ENCODE measurements at regions not wholly inside any gene's neighbourhood (a gene's known extent, or its start where the extent isn't known, plus 50 kb on each side); places are given as distances from the start of the nearest gene placed in this dataset.

DNA sequence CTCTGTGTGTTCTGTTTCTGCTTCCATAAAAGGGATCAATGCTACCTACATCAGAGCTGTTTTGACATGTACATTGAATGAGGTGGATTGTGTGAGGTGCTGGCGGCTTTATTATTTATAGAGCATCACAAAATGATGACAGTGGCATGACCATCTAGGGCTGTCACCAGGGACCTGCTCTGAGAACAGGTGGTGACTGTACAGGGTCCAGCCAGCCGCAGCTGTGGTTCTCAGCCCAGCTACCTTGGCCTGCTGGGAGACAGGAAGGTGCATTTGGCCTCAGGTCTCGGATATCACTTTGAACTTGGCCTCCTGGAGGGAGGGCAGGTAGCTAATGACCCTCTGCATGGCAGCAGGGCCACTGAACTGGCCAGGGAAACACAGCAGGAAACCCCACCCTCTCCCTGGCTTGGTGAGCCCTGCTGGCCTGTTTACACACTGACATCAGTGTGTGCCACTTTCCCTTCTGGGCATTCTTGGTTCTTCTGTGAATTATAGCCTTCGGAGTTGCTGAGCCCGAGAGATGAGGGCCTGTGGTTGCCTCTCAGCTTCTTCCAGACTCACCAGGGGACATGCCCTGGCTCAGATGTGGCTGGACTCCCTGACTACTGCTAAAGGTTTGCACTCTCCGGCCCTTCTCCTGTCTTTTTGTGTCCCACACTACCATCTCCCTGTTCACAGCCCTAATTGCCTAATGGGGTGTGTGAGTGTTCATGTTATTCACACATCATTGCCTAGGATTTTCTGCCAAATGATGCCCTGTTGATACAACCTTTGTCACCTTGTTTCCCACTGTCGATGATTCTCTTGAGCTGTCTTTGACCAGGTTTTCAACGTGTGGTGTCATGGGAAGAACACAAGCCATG is 109.2 kb upstream of the RAB12 start:
- no peaks in the 10 kb centered on the region for H3K9me3 ChIP-seq (ENCODE audit: insufficient read depth, low read depth, low read length)
- H3K4me2 ChIP-seq (ENCODE audit: low read length): no peak overlapping the region
- peaks cover 5% of the 10 kb centered on the region for H3K27me3 ChIP-seq (ENCODE audit: insufficient read depth, low read length)
- H3K4me3 ChIP-seq (ENCODE audit: insufficient read depth, low read depth, low read length): no peak overlapping the region
- H3K27ac ChIP-seq (ENCODE audit: low read depth, low read length): no peak overlapping the region
- no peaks in the 10 kb centered on the region for H3K79me2 ChIP-seq (ENCODE audit: insufficient read depth, low read length)
- no peak overlapping the region for H2AFZ ChIP-seq (ENCODE audit: low read depth, low read length)
- Mint-ChIP-seq H3K27me3 (ENCODE audit: low read depth, unreplicated experiment) (peaks cover 21% of the 10 kb centered on the region), H3K36me3 (ENCODE audit: low read depth, unreplicated experiment) (peaks cover 2% of the 10 kb centered on the region), H3K27ac (ENCODE audit: unreplicated experiment) (no peak overlapping the region), H3K9me3 (ENCODE audit: unreplicated experiment) (peaks cover 11% of the 10 kb centered on the region), H3K4me1 (ENCODE audit: low read depth, unreplicated experiment) (no peaks in the 10 kb centered on the region), H3K4me3 (ENCODE audit: unreplicated experiment) (no peak overlapping the region)
- no peaks in the 10 kb centered on the region for H4K20me1 ChIP-seq (ENCODE audit: insufficient read depth, low read length)
- H3K4me1 ChIP-seq (ENCODE audit: insufficient read depth, low read length): no peaks in the 10 kb centered on the region
- TF ChIP-seq CTCF (IDR thresholded peaks at IDR 0.05; ENCODE audit: insufficient read depth, low read depth, low read length) (no peak), EZH2 (IDR thresholded peaks at IDR 0.05; ENCODE audit: insufficient read depth, low read length) (no peak)
- H3K9ac ChIP-seq (ENCODE audit: low read length): no peak overlapping the region
- DNase-seq (ENCODE audit: low read depth) (no peak), FAIRE-seq (no peak)
- no peaks in the 10 kb centered on the region for H3K36me3 ChIP-seq (ENCODE audit: insufficient read depth, low read length)

GRCh38 chr18:8501044-8501443 is 108.2 kb upstream of the RAB12 start:
- Histone ChIP-seq H3K27ac (ENCODE audit: low read depth, low read length) (no peak overlapping the region), H3K4me3 (ENCODE audit: insufficient read depth, low read depth, low read length) (no peak overlapping the region), H3K36me3 (ENCODE audit: insufficient read depth, low read length) (no peaks in the 10 kb centered on the region), H3K4me2 (ENCODE audit: low read length) (no peak overlapping the region), H4K20me1 (ENCODE audit: insufficient read depth, low read length) (no peaks in the 10 kb centered on the region), H3K27me3 (ENCODE audit: insufficient read depth, low read length) (peaks cover 3% of the 10 kb centered on the region), H3K9ac (ENCODE audit: low read length) (no peak overlapping the region), H3K79me2 (ENCODE audit: insufficient read depth, low read length) (no peaks in the 10 kb centered on the region), H3K9me3 (ENCODE audit: insufficient read depth, low read depth, low read length) (no peaks in the 10 kb centered on the region), H2AFZ (ENCODE audit: low read depth, low read length) (no peak overlapping the region), H3K4me1 (ENCODE audit: insufficient read depth, low read length) (no peaks in the 10 kb centered on the region)
- TF ChIP-seq CTCF (IDR thresholded peaks at IDR 0.05; ENCODE audit: insufficient read depth, low read depth, low read length) (no peak), EZH2 (IDR thresholded peaks at IDR 0.05; ENCODE audit: insufficient read depth, low read length) (no peak)
- FAIRE-seq (no peak), DNase-seq (ENCODE audit: low read depth) (no peak)
- Mint-ChIP-seq H3K27me3 (ENCODE audit: low read depth, unreplicated experiment) (peaks cover 16% of the 10 kb centered on the region), H3K4me1 (ENCODE audit: low read depth, unreplicated experiment) (no peaks in the 10 kb centered on the region), H3K9me3 (ENCODE audit: unreplicated experiment) (peaks cover 5% of the 10 kb centered on the region), H3K36me3 (ENCODE audit: low read depth, unreplicated experiment) (peaks cover 2% of the 10 kb centered on the region), H3K27ac (ENCODE audit: unreplicated experiment) (no peak overlapping the region), H3K4me3 (ENCODE audit: unreplicated experiment) (no peak overlapping the region)

- Mint-ChIP-seq H3K4me3 (ENCODE audit: unreplicated experiment) (no peak overlapping the region), H3K9me3 (ENCODE audit: unreplicated experiment) (peaks cover 5% of the 10 kb centered on the region), H3K27me3 (ENCODE audit: low read depth, unreplicated experiment) (peaks cover 17% of the 10 kb centered on the region), H3K36me3 (ENCODE audit: low read depth, unreplicated experiment) (peaks cover 2% of the 10 kb centered on the region), H3K27ac (ENCODE audit: unreplicated experiment) (no peak overlapping the region), H3K4me1 (ENCODE audit: low read depth, unreplicated experiment) (no peaks in the 10 kb centered on the region)
- H3K4me3 ChIP-seq (ENCODE audit: insufficient read depth, low read depth, low read length): no peak overlapping the region
- no peak overlapping the region for H2AFZ ChIP-seq (ENCODE audit: low read depth, low read length)
- no peaks in the 10 kb centered on the region for H4K20me1 ChIP-seq (ENCODE audit: insufficient read depth, low read length)
- DNase-seq (ENCODE audit: low read depth): no peak
- no peak overlapping the region for H3K4me2 ChIP-seq (ENCODE audit: low read length)
- peaks cover 3% of the 10 kb centered on the region for H3K27me3 ChIP-seq (ENCODE audit: insufficient read depth, low read length)
- H3K4me1 ChIP-seq (ENCODE audit: insufficient read depth, low read length): no peaks in the 10 kb centered on the region
- H3K9ac ChIP-seq (ENCODE audit: low read length): no peak overlapping the region
- H3K27ac ChIP-seq (ENCODE audit: low read depth, low read length): no peak overlapping the region
- no peaks in the 10 kb centered on the region for H3K9me3 ChIP-seq (ENCODE audit: insufficient read depth, low read depth, low read length)
- no peaks in the 10 kb centered on the region for H3K79me2 ChIP-seq (ENCODE audit: insufficient read depth, low read length)
- TF ChIP-seq EZH2 (IDR thresholded peaks at IDR 0.05; ENCODE audit: insufficient read depth, low read length) (no peak), CTCF (IDR thresholded peaks at IDR 0.05; ENCODE audit: insufficient read depth, low read depth, low read length) (no peak)
- FAIRE-seq: no peak
- H3K36me3 ChIP-seq (ENCODE audit: insufficient read depth, low read length): no peaks in the 10 kb centered on the region
These were observed 106.0 kb upstream of the RAB12 start for GRCh38 chr18:8503248-8503647.
